ENCODE measurements at regions not wholly inside any gene's neighbourhood (a gene's known extent, or its start where the extent isn't known, plus 50 kb on each side); places are given as distances from the start of the nearest gene placed in this dataset.

GRCh38 chr1:195158091-195158490 is 1450.1 kb downstream of the KCNT2 start:
- intact Hi-C loops (cut with micrococcal nuclease) = no loop called here

DNA sequence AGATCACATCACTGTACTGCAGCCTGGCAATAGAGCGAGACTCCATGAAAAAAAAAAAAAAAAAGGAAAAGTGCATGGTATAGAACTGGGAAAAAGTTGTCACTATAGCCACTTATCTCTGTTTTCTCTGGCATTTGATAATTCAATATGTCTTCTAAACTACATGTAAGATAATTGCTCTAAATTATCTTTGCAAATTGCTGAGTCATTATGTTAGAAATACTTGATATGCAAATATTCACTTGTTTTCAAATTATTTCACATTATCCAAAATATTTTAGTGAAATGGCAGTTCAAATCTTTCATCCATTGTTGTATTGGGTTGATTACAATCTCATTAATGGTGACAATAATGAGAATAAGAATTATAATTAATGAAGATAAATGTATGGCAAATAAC is 1455.1 kb downstream of the KCNT2 start:
- CTCF ChIA-PET = no interaction called here
- intact Hi-C loops (cut with micrococcal nuclease) = no loop called here
- H3K27me3 Mint-ChIP-seq = no peaks in the 10 kb centered on the region

More at GRCh38 chr1:195158091-195158490, 1450.1 kb downstream of the KCNT2 start:
- Mint-ChIP-seq H3K4me3 (no peak overlapping the region), H3K9me3 (no peaks in the 10 kb centered on the region), H3K4me1 (no peaks in the 10 kb centered on the region), H3K27me3 (no peaks in the 10 kb centered on the region), H3K27ac (no peak overlapping the region), H3K36me3 (ENCODE audit: low read depth) (no peaks in the 10 kb centered on the region)
- ATAC-seq (ENCODE audit: low read depth) = no peak
- no peak for TF ChIP-seq CTCF (IDR thresholded peaks at IDR 0.05)
- ChIA-PET POLR2A (no interaction called here), CTCF (no interaction called here)
- DNase-seq = no peak

GRCh38 chr1:195150768-195151167 is 1457.5 kb downstream of the KCNT2 start:
- DNase-seq = no peak
- TF ChIP-seq CTCF (IDR thresholded peaks at IDR 0.05) = no peak
- H3K4me3 Mint-ChIP-seq = no peak overlapping the region
- intact Hi-C loops (cut with micrococcal nuclease) = no loop called here
- no peaks in the 10 kb centered on the region for H3K4me1 Mint-ChIP-seq
- no peak for ATAC-seq (ENCODE audit: low read depth)
- H3K27ac Mint-ChIP-seq = no peak overlapping the region
- H3K9me3 Mint-ChIP-seq = no peaks in the 10 kb centered on the region
- POLR2A ChIA-PET = no interaction called here
- CTCF ChIA-PET = no interaction called here
- no peaks in the 10 kb centered on the region for H3K27me3 Mint-ChIP-seq
- no peaks in the 10 kb centered on the region for H3K36me3 Mint-ChIP-seq (ENCODE audit: low read depth)

More for the DNA sequence above, 1455.1 kb downstream of the KCNT2 start:
- Mint-ChIP-seq H3K27ac (no peak overlapping the region), H3K4me3 (no peak overlapping the region), H3K9me3 (no peaks in the 10 kb centered on the region), H3K36me3 (ENCODE audit: low read depth) (no peaks in the 10 kb centered on the region), H3K4me1 (no peaks in the 10 kb centered on the region)
- POLR2A ChIA-PET = no interaction called here
- DNase-seq = no peak
- no peak for ATAC-seq (ENCODE audit: low read depth)
- TF ChIP-seq CTCF (IDR thresholded peaks at IDR 0.05) = no peak

DNA sequence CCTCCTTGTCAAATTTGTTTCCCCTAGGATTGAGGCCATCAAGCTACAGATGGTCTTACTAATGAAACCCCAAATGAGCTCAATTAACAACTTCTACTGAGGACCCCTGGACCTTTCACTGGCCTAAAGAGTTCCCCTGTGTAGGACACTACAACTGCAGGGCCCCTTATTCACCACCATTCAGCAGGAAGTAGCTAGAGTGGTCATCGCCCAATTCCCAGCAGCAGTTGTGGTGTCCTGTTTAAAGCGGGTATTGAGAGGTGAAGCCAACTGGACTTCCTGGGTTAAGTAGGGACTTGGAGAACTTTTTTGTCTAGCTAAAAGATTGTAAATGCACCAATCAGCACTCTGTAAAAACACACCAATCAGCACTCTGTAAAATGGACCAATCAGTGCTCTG is 1466.9 kb downstream of the KCNT2 start:
- ChIA-PET POLR2A (no interaction called here), CTCF (no interaction called here)
- intact Hi-C loops (cut with micrococcal nuclease) = no loop called here
- TF ChIP-seq CTCF (IDR thresholded peaks at IDR 0.05) = no peak
- Mint-ChIP-seq H3K36me3 (ENCODE audit: low read depth) (no peaks in the 10 kb centered on the region), H3K4me3 (no peak overlapping the region), H3K27me3 (no peaks in the 10 kb centered on the region), H3K27ac (no peak overlapping the region), H3K4me1 (no peaks in the 10 kb centered on the region), H3K9me3 (peaks cover 14% of the 10 kb centered on the region)
- no peak for DNase-seq
- no peak for ATAC-seq (ENCODE audit: low read depth)

DNA sequence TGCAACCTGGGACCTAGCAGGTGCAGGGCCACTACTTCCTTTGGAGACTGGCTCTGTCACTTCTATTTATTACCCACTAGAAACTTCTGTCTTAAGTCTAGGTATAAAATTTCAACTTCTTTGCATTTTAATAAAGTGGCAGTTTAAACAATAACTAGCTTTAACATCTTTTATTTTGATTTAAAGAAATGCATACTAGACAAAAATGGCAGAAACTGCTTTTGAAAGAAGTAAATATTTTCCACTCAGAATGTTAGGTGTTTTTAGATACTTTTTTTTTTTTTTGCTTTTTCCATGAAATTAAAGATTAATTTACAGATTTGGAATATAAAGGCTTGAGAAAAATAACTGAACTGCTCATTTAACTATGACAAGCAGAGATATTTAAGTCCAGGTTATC is 1477.6 kb downstream of the KCNT2 start:
- no peak for TF ChIP-seq CTCF (IDR thresholded peaks at IDR 0.05)
- POLR2A ChIA-PET = no interaction called here
- intact Hi-C loops (cut with micrococcal nuclease) = no loop called here

More for the DNA sequence above, 1477.6 kb downstream of the KCNT2 start:
- H3K4me3 Mint-ChIP-seq = no peak overlapping the region
- CTCF ChIA-PET = no interaction called here
- H3K9me3 Mint-ChIP-seq = peaks cover 2% of the 10 kb centered on the region
- no peaks in the 10 kb centered on the region for H3K36me3 Mint-ChIP-seq (ENCODE audit: low read depth)
- H3K4me1 Mint-ChIP-seq = no peaks in the 10 kb centered on the region
- no peak overlapping the region for H3K27ac Mint-ChIP-seq
- no peaks in the 10 kb centered on the region for H3K27me3 Mint-ChIP-seq
- DNase-seq (no peak), ATAC-seq (ENCODE audit: low read depth) (no peak)
